ENCODE measurements at regions not wholly inside any gene's neighbourhood (a gene's known extent, or its start where the extent isn't known, plus 50 kb on each side); places are given as distances from the start of the nearest gene placed in this dataset.

- Histone ChIP-seq H3K9me3 (ENCODE audit: control insufficient read depth, low read depth, low read length) (no peaks in the 10 kb centered on the region), H4K91ac (ENCODE audit: insufficient read length, low read depth, low read length) (no peak overlapping the region), H2BK120ac (ENCODE audit: low read depth, low read length, poor library complexity, severe bottlenecking) (no peak overlapping the region), H4K8ac (replicated peaks; ENCODE audit: insufficient read length, low read depth, low read length) (no peak overlapping the region), H3K79me1 (ENCODE audit: insufficient read depth, low read depth, low read length, poor library complexity, severe bottlenecking) (no peaks in the 10 kb centered on the region), H3T11ph (ENCODE audit: low read length) (no peak overlapping the region), H3K4me1 (ENCODE audit: insufficient read depth, low read length) (no peaks in the 10 kb centered on the region; the same call in 1 of the 2 replicates), H3K56ac (ENCODE audit: insufficient read length, low read depth, low read length) (no peak overlapping the region), H3K4ac (ENCODE audit: low read depth, low read length) (no peak overlapping the region), H3K27me3 (ENCODE audit: insufficient read depth, low read length) (no peaks in the 10 kb centered on the region), H3K23ac (ENCODE audit: insufficient read length, low read depth, low read length) (no peak overlapping the region), H2BK20ac (ENCODE audit: low read depth, low read length, poor library complexity, severe bottlenecking) (no peak overlapping the region), H2BK5ac (ENCODE audit: insufficient read length, low read length) (no peak overlapping the region), H2BK12ac (ENCODE audit: insufficient read length, low read depth, low read length) (no peak overlapping the region), H3K14ac (ENCODE audit: insufficient read depth, low read length) (no peak overlapping the region), H3K18ac (ENCODE audit: insufficient read length, low read depth, low read length) (no peak overlapping the region), H2AK5ac (ENCODE audit: insufficient read length, low read length) (no peak overlapping the region), H4K20me1 (ENCODE audit: control insufficient read depth, insufficient read depth, insufficient read length) (no peaks in the 10 kb centered on the region), H3K27ac (ENCODE audit: insufficient read length, low read depth, low read length) (no peak overlapping the region), H3K9ac (ENCODE audit: extremely low read depth, insufficient read length, low read length) (no peak overlapping the region), H3K23me2 (ENCODE audit: insufficient read length, low read depth, low read length, poor library complexity, severe bottlenecking) (no peaks in the 10 kb centered on the region), H3K4me2 (ENCODE audit: insufficient read depth, insufficient read length, low read length) (no peak overlapping the region), H3K79me2 (ENCODE audit: insufficient read depth, low read length) (no peaks in the 10 kb centered on the region), H2BK15ac (ENCODE audit: low read depth, low read length) (no peak overlapping the region), H2AFZ (ENCODE audit: low read length) (no peak overlapping the region), H4K5ac (ENCODE audit: insufficient read length, low read depth, low read length) (no peak overlapping the region)
- Mint-ChIP-seq H3K27me3 (ENCODE audit: low read depth) (no peaks in the 10 kb centered on the region), H3K4me3 (no peak overlapping the region), H3K27ac (no peak overlapping the region), H3K36me3 (ENCODE audit: insufficient read depth in 1 of 3, low read depth in 3 of 3) (no peaks in the 10 kb centered on the region), H3K4me1 (peaks cover 5 to 8% of the 10 kb centered on the region in 2 experiments), H3K9me3 (no peaks in the 10 kb centered on the region; a peak in 1 of 5 replicates)
- no CpG with 5 or more reads among the region's 1 CpG for WGBS (ENCODE audit: extremely low coverage, insufficient read length, low lambda C conversion rate)
- no peak for TF ChIP-seq CTCF (conservative IDR thresholded peaks at IDR 0.05)
- no peak for DNase-seq
Measured at GRCh38 chr10:4111643-4112042, 326.6 kb upstream of the KLF6 start.
